ENCODE measurements at regions not wholly inside any gene's neighbourhood (a gene's known extent, or its start where the extent isn't known, plus 50 kb on each side); places are given as distances from the start of the nearest gene placed in this dataset.

- no peak for DNase-seq (ENCODE audit: low read depth in 2 of 2)
These were observed 449.0 kb upstream of the IGFBP3 start for GRCh38 chr7:46369933-46370654.

GRCh38 chr7:46368871-46369270, 447.8 kb upstream of the IGFBP3 start:
- DNase-seq (ENCODE audit: low read depth in 2 of 2) = no peak

GRCh38 chr7:46366526-46366925, 445.5 kb upstream of the IGFBP3 start:
- no peak for DNase-seq (ENCODE audit: low read depth in 2 of 2)

- no peak for DNase-seq (ENCODE audit: low read depth in 2 of 2)
These were observed 442.6 kb upstream of the IGFBP3 start for GRCh38 chr7:46363688-46364087.

GRCh38 chr7:46360811-46361210, 439.7 kb upstream of the IGFBP3 start:
- no peak for DNase-seq (ENCODE audit: low read depth in 2 of 2)

GRCh38 chr7:46360296-46360695, 439.2 kb upstream of the IGFBP3 start:
- DNase-seq (ENCODE audit: low read depth in 2 of 2) = no peak

- no peak for DNase-seq (ENCODE audit: low read depth in 2 of 2)
These were observed 436.8 kb upstream of the IGFBP3 start for GRCh38 chr7:46357851-46358250.

- DNase-seq (ENCODE audit: low read depth in 2 of 2) = no peak
These were observed 436.2 kb upstream of the IGFBP3 start for GRCh38 chr7:46357290-46357689.

- no peak for DNase-seq (ENCODE audit: low read depth in 2 of 2)
These were observed 435.3 kb upstream of the IGFBP3 start for GRCh38 chr7:46356371-46356770.

- DNase-seq (ENCODE audit: low read depth in 2 of 2) = no peak
These were observed 434.3 kb upstream of the IGFBP3 start for GRCh38 chr7:46355331-46355730.

- DNase-seq (ENCODE audit: low read depth in 2 of 2) = no peak
These were observed 431.2 kb upstream of the IGFBP3 start for GRCh38 chr7:46352004-46352954.

- no peak for DNase-seq (ENCODE audit: low read depth in 2 of 2)
These were observed 428.4 kb upstream of the IGFBP3 start for GRCh38 chr7:46349490-46349889.

GRCh38 chr7:46344533-46344932, 423.5 kb upstream of the IGFBP3 start:
- no peak for DNase-seq (ENCODE audit: low read depth in 2 of 2)

- no peak for DNase-seq (ENCODE audit: low read depth in 2 of 2)
These were observed 422.7 kb upstream of the IGFBP3 start for GRCh38 chr7:46343802-46344201.

GRCh38 chr7:46322937-46323336, 401.9 kb upstream of the IGFBP3 start:
- DNase-seq (ENCODE audit: low read depth in 2 of 2) = no peak

- no peak for DNase-seq (ENCODE audit: low read depth in 2 of 2)
These were observed 400.6 kb upstream of the IGFBP3 start for GRCh38 chr7:46321556-46322205.

GRCh38 chr7:46320956-46321355, 399.9 kb upstream of the IGFBP3 start:
- no peak for DNase-seq (ENCODE audit: low read depth in 2 of 2)

- no peak for DNase-seq (ENCODE audit: low read depth in 2 of 2)
These were observed 398.8 kb upstream of the IGFBP3 start for GRCh38 chr7:46319841-46320240.

- DNase-seq (ENCODE audit: low read depth in 2 of 2) = no peak
These were observed 397.2 kb upstream of the IGFBP3 start for GRCh38 chr7:46318276-46318675.

GRCh38 chr7:46317256-46317655, 396.2 kb upstream of the IGFBP3 start:
- no peak for DNase-seq (ENCODE audit: low read depth in 2 of 2)

GRCh38 chr7:46315891-46316290, 394.8 kb upstream of the IGFBP3 start:
- DNase-seq (ENCODE audit: low read depth in 2 of 2) = no peak

- DNase-seq (ENCODE audit: low read depth in 2 of 2) = no peak
These were observed 380.6 kb upstream of the IGFBP3 start for GRCh38 chr7:46301677-46302076.

Data from stimulated activated CD8-positive, alpha-beta memory T cell treated with anti-CD3 and anti-CD28 coated beads, Interleukin-2, amount 100 ng/mL, for 48 hours (primary cell).